A549 (cell line): ENCODE measurements at regions not wholly inside any gene's neighbourhood (a gene's known extent, or its start where the extent isn't known, plus 50 kb on each side); places are given as distances from the start of the nearest gene placed in this dataset.

Source experiments
- ATAC-seq, 2 experiments: fragments of 200-7000 bp in 1 of 2; fragments of >200 bp in 1 of 2; cut with Nextera tagmentation in 1 of 2; cut with Tn5 transposase in 1 of 2; 3 replicates each; pipeline versions ENCODE4 v1.8.0 to v1.9.1; 2018 to 2020; ENCODE audit warnings: mild to moderate bottlenecking in 1 of 2, moderate library complexity in 1 of 2
- CTCF ChIA-PET: fragments of 300-600 bp; sonication (Branson Sonifier 250); formaldehyde crosslinking; extraction: SDS; loops from one replicate; lab custom pipeline; 2021; ENCODE audit warnings: antibody characterized with exemption, inconsistent platforms; lab: Yijun Ruan, JAX
- POLR2A ChIA-PET: fragments of 350-600 bp; formaldehyde crosslinking; extraction: SDS; loops from one replicate; lab custom pipeline; 2021; ENCODE audit warnings: antibody characterized with exemption, inconsistent platforms; lab: Yijun Ruan, JAX
- DNase-seq, 2 experiments: peaks; one replicate each; pipeline versions ENCODE4 v3.0.0 to v3.0.0-alpha.2; 2011 to 2016; ENCODE audit warnings: low read depth in 1 of 2, low spot score in 1 of 2
- FAIRE-seq: peaks from 2 replicates; lab custom pipeline; 2011; peaks lifted over from hg19 to GRCh38; lab: Jason Lieb, UNC
- H3K27ac ChIP-seq, 2 experiments: fragments of >200 bp; sonication (Bioruptor Twin); formaldehyde crosslinking; 3 replicates each; pipeline ENCODE4 v1.5.1; 2016 to 2017
- H3K4me1 ChIP-seq: fragments of >200 bp; sonication (Bioruptor Twin); formaldehyde crosslinking; 3 replicates; pipeline ENCODE4 v1.6.1; 2016
- H3K4me2 ChIP-seq: fragments of >200 bp; sonication (Bioruptor Twin); formaldehyde crosslinking; 3 replicates; pipeline ENCODE4 v1.6.1; 2016
- H3K4me3 ChIP-seq: fragments of >200 bp; sonication (Bioruptor Twin); formaldehyde crosslinking; 3 replicates; pipeline ENCODE4 v1.5.1; 2016
- H3K9me3 ChIP-seq: fragments of >200 bp; sonication (Bioruptor Twin); formaldehyde crosslinking; 3 replicates; pipeline ENCODE4 v1.6.1; 2016
- CBX8 ChIP-seq: fragments of 200-600 bp; sonication (generic); IDR thresholded peaks from 2 replicates; pipeline ENCODE4 v1.6.1; 2016
- CHD4 ChIP-seq: fragments of 200-600 bp; sonication (generic); IDR thresholded peaks from 2 replicates; pipeline ENCODE4 v1.6.1; 2016; ENCODE audit warnings: antibody characterized with exemption, mild to moderate bottlenecking, borderline replicate concordance
- EHMT2 ChIP-seq: fragments of 200-600 bp; sonication (generic); IDR thresholded peaks from 2 replicates; pipeline ENCODE4 v1.6.1; 2016; ENCODE audit warnings: antibody characterized with exemption, low read depth, mild to moderate bottlenecking, moderate library complexity
- HEYL ChIP-seq: fragments of 250-450 bp; sonication (Bioruptor Pico); IDR thresholded peaks from 2 replicates; pipeline ENCODE4 v1.8.0; 2021; ENCODE audit warnings: mild to moderate bottlenecking, moderate library complexity
- HOXB13 ChIP-seq: fragments of 250-450 bp; sonication (Bioruptor Pico); IDR thresholded peaks from 2 replicates; pipeline ENCODE4 v1.5.0; 2020; ENCODE audit warnings: low read depth, mild to moderate bottlenecking, moderate library complexity
- JUN ChIP-seq, 2 experiments: fragments of >200 bp; sonication (Bioruptor Twin); formaldehyde crosslinking; IDR thresholded peaks; 2 replicates in 1 of 2; 3 replicates in 1 of 2; pipeline ENCODE4 v1.6.1; 2016 to 2017
- KDM1A ChIP-seq: fragments of 200-600 bp; sonication (generic); IDR thresholded peaks from 2 replicates; pipeline ENCODE4 v1.6.1; 2016; ENCODE audit warnings: low read depth, mild to moderate bottlenecking
- MYC ChIP-seq: IDR thresholded peaks from 2 replicates; pipeline ENCODE4 v1.6.1; 2012; ENCODE audit warnings: mild to moderate bottlenecking, inconsistent platforms, low read length, improper control_type of control experiment, borderline replicate concordance
- NR3C1 ChIP-seq: fragments of >200 bp; sonication (Bioruptor Twin); formaldehyde crosslinking; IDR thresholded peaks from 3 replicates; pipeline ENCODE4 v1.6.1; 2017
- RCOR1 ChIP-seq: fragments of 150-350 bp; IDR thresholded peaks from 2 replicates; pipeline ENCODE4 v1.6.1; 2014; ENCODE audit warnings: antibody characterized with exemption, low read length, low read depth
- RNF2 ChIP-seq: fragments of 200-600 bp; sonication (generic); IDR thresholded peaks from 2 replicates; pipeline ENCODE4 v1.6.1; 2016; ENCODE audit warnings: low read depth, mild to moderate bottlenecking, antibody characterized with exemption, moderate library complexity, borderline replicate concordance
- SREBF2 ChIP-seq: fragments of 450-650 bp; IDR thresholded peaks from 2 replicates; pipeline ENCODE4 v1.6.1; 2014; ENCODE audit warnings: mild to moderate bottlenecking, moderate library complexity
- TFCP2L1 ChIP-seq: fragments of 250-450 bp; sonication (Bioruptor Pico); IDR thresholded peaks from 2 replicates; pipeline ENCODE4 v1.5.0; 2021; ENCODE audit warnings: mild to moderate bottlenecking
- ZFP36 ChIP-seq: fragments of 450-650 bp; IDR thresholded peaks from 2 replicates; pipeline ENCODE4 v1.6.1; 2014; ENCODE audit warnings: borderline replicate concordance; ENCODE audit not compliant: partially characterized antibody
- WGBS: methylation state at CpG from one replicate; pipeline ENCODE4 v1.1.6; 2017; ENCODE audit errors: missing lambda C conversion rate; 5-methylcytosine and 5-hydroxymethylcytosine counted together
- TF ChIP-seq, protein P1 (sequence below): fragments of 250-450 bp; sonication (Bioruptor Pico); IDR thresholded peaks from 2 replicates; pipeline ENCODE4 v1.5.0; 2020; ENCODE audit warnings: low read depth, mild to moderate bottlenecking, moderate library complexity
- TF ChIP-seq, protein P2 (sequence below): IDR thresholded peaks from 2 replicates; pipeline ENCODE4 v1.6.1; 2012; ENCODE audit warnings: low read depth, borderline replicate concordance

DNA sequence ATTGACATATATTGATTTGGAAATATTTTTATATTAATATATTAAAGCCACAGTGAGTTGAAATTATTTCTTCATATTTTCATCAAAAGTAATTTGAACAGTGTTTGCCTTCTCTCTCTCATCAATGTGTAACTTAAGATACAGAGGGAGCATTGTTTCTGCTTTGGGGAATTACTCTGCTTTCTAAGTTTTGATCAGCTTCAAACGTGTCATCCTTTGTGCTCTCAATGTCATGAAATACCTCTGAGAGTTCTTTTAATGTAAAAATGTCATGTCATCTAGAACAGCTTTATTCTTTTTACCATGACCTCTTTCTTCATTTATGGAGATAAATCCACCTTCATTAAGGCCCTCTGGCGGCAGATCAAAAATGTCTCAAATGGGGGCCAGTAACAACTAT is 259.4 kb upstream of the STXBP5 start (continued):
- TF ChIP-seq, protein P1, sequence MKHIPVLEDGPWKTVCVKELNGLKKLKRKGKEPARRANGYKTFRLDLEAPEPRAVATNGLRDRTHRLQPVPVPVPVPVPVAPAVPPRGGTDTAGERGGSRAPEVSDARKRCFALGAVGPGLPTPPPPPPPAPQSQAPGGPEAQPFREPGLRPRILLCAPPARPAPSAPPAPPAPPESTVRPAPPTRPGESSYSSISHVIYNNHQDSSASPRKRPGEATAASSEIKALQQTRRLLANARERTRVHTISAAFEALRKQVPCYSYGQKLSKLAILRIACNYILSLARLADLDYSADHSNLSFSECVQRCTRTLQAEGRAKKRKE = no peak
- TF ChIP-seq CHD4 (no peak), MYC (no peak), KDM1A (no peak), CBX8 (no peak)

DNA sequence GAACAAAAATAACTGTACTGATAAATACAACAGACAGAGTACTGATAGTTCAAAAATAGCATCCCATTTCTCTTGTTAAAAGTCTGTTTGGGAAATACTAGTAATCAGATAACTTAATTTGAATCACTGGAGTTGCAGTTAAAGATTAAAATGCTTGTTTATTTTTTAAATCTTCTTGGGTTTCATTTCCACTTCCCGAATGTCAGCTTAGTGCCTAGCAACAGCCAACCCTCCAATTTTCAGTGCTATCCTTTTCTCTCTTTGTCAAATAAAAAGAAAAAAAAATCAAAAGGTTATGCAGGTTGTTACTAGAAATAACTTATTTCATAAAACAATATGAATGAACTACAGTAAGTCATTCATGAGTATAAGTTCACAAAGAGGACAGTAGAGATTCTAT is 257.7 kb upstream of the STXBP5 start:
- ChIA-PET POLR2A (no interaction called here), CTCF (no interaction called here)
- H3K4me2 ChIP-seq = peak overlapping the region; percentile 19; the same call in 1 of the 3 replicates
- FAIRE-seq (no peak), DNase-seq (no peak), ATAC-seq (no peak)
- peaks cover 4% of the 10 kb centered on the region; the same call in 2 of the 3 replicates for H3K9me3 ChIP-seq
- peaks cover 9% of the 10 kb centered on the region; the same call in 2 of the 3 replicates for H3K4me1 ChIP-seq
- H3K27ac ChIP-seq = no peak overlapping the region
- 61% methylated on average over 1 of the region's 1 CpG for WGBS
- no peak for TF ChIP-seq NR3C1
- TF ChIP-seq, protein P2, sequence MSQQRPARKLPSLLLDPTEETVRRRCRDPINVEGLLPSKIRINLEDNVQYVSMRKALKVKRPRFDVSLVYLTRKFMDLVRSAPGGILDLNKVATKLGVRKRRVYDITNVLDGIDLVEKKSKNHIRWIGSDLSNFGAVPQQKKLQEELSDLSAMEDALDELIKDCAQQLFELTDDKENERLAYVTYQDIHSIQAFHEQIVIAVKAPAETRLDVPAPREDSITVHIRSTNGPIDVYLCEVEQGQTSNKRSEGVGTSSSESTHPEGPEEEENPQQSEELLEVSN = no peak
- H3K4me3 ChIP-seq = no peak overlapping the region

DNA sequence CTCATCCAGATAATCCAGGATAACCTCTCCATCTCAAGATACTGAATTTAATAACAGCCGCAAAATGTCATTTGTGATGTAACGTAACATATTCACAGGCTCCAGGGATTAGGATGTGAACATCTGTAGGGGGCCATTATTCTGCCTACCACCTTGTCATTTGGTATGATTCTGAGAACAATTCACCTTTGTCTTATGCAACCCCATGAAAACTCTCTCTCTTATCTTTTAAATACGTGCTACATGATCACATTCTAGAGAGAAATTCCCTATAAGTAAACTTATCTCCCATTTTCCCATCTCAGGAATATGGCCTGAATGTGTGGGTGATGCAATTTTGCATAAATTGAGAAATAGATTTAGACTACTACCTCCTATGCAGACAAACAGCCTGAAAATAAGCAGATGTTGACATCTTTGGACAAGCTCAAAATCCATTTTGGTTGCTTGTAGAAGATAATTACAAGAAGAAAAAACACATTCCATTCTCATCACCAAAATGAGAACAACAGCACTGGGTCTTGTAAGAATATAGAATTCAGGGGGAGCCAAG is 255.4 kb upstream of the STXBP5 start:
- no peaks in the 10 kb centered on the region for H3K9me3 ChIP-seq
- no peak overlapping the region for H3K4me3 ChIP-seq
- POLR2A ChIA-PET = no interaction called here
- FAIRE-seq = no peak
- no peak for DNase-seq
- WGBS = 96% methylated on average over 3 of the region's 3 CpGs
- H3K27ac ChIP-seq = no peak overlapping the region
- no peak for ATAC-seq
- H3K4me1 ChIP-seq = peaks cover 9% of the 10 kb centered on the region; the same call in 2 of the 3 replicates
- CTCF ChIA-PET = no interaction called here
- no peak overlapping the region for H3K4me2 ChIP-seq
- TF ChIP-seq TFCP2L1 (CRISPR knock-in tag) = no peak
- TF ChIP-seq CBX8 = no peak
- no peak for TF ChIP-seq JUN (IDR thresholded peaks at IDR 0.05)
- TF ChIP-seq RCOR1 = no peak
- TF ChIP-seq, protein P2 = no peak
- TF ChIP-seq SREBF2 = no peak
- TF ChIP-seq ZFP36 = no peak
- TF ChIP-seq EHMT2 = no peak

DNA sequence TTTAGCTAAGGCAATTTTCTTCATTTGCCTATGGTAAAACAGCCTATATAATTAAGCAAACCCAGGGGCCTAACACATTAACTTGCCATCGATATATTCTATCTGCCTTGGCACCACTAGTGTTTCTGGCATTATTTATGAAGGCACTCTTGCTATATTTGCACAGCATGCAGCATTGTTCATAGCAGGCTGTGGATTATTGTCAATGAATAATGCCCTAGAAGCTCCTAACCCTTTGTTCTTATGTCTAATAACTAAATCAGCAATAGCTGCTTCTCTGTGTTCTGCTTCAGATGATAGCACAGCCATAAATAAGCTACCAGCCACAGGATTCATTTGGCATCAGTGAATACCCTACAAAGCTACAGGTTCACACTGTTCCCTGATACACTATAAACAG is 254.8 kb upstream of the STXBP5 start:
- Histone ChIP-seq H3K9me3 (no peaks in the 10 kb centered on the region), H3K4me3 (no peak overlapping the region), H3K4me2 (no peak overlapping the region), H3K4me1 (peaks cover 9% of the 10 kb centered on the region; the same call in 2 of the 3 replicates), H3K27ac (no peak overlapping the region)
- no peak for ATAC-seq
- no peak for FAIRE-seq
- ChIA-PET CTCF (no interaction called here), POLR2A (no interaction called here)
- no peak for DNase-seq
- TF ChIP-seq, protein P2 = no peak
- no peak for TF ChIP-seq HEYL
- no peak for TF ChIP-seq HOXB13 (CRISPR knock-in tag)
- no peak for TF ChIP-seq RNF2
- WGBS = 60% methylated on average over 1 of the region's 1 CpG
